Sigmoid colon (tissue), 6 donors: ENCODE measurements at regions not wholly inside any gene's neighbourhood (a gene's known extent, or its start where the extent isn't known, plus 50 kb on each side); places are given as distances from the start of the nearest gene placed in this dataset.

Experiments
- DNase-seq: peaks from one replicate; pipeline ENCODE4 v3.0.0-alpha.2; 2019
- H3K27ac ChIP-seq, 4 donors: fragments of 200-600 bp; sonication (generic); one replicate each; pipeline ENCODE4 v1.5.1; 2016 to 2019; ENCODE audit warnings: mild to moderate bottlenecking in 1 of 4
- H3K27me3 ChIP-seq, 3 donors: fragments of 200-600 bp; sonication (generic); one replicate each; pipeline ENCODE4 v1.5.1; 2019; ENCODE audit warnings: mild to moderate bottlenecking in 1 of 3
- H3K36me3 ChIP-seq, 4 donors: fragments of 200-600 bp; sonication (generic); one replicate each; pipeline ENCODE4 v1.5.1; 2016 to 2019
- H3K4me1 ChIP-seq, 4 donors: fragments of 200-600 bp; sonication (generic); one replicate each; pipeline ENCODE4 v1.5.1; 2017 to 2019
- H3K4me3 ChIP-seq, 4 donors: fragments of 200-600 bp; sonication (generic); one replicate each; pipeline ENCODE4 v1.5.1; 2017 to 2019; ENCODE audit warnings: mild to moderate bottlenecking in 2 of 4, moderate library complexity in 1 of 4
- H3K9me3 ChIP-seq, 4 donors: fragments of 200-600 bp in 3 of 4; sonication (generic) in 3 of 4; one replicate each; pipeline versions ENCODE4 v1.5.1 to v1.6.1; 2013 to 2019
- CTCF ChIP-seq, 4 experiments: fragments of 450-650 bp in 3 of 4; fragments of 200-600 bp in 1 of 4; IDR thresholded peaks; one replicate each; pipeline ENCODE4 v1.5.1; 2016 to 2019; ENCODE audit warnings: antibody characterized with exemption in 4 of 4, mild to moderate bottlenecking in 3 of 4, moderate library complexity in 2 of 4
- EP300 ChIP-seq, 4 donors: sonication (generic); formaldehyde crosslinking; IDR thresholded peaks; one replicate each; pipeline ENCODE4 v1.6.1; 2017; ENCODE audit warnings: antibody characterized with exemption in 4 of 4
- POLR2A ChIP-seq, 2 donors: fragments of 450-650 bp; IDR thresholded peaks; one replicate each; pipeline ENCODE4 v1.6.1; 2016; ENCODE audit warnings: antibody characterized with exemption in 2 of 2, mild to moderate bottlenecking in 2 of 2, moderate library complexity in 2 of 2
- POLR2AphosphoS5 ChIP-seq, 4 donors: sonication (generic); formaldehyde crosslinking; IDR thresholded peaks; one replicate each; pipeline ENCODE4 v1.6.1; 2017; ENCODE audit warnings: antibody characterized with exemption in 4 of 4
- WGBS, 2 donors: extraction: QIAGEN DNeasy Blood & Tissue Kit; methylation state at CpG; one replicate each; pipeline ENCODE4 v1.1.7; 2013; 5-methylcytosine and 5-hydroxymethylcytosine counted together
- intact Hi-C: fragments of 100-400 bp; cut with DNase I; formaldehyde crosslinking; loops from one replicate; pipeline ENCODE4 v1.15.1; 2023
- donor health status: healthy with polysubstance abuse.
- donor health status: healthy.

- Histone ChIP-seq H3K27me3 (no peaks in the 10 kb centered on the region), H3K27ac (no peak overlapping the region), H3K4me1 (no peaks in the 10 kb centered on the region), H3K9me3 (no peaks in the 10 kb centered on the region), H3K4me3 (no peak overlapping the region), H3K36me3 (no peaks in the 10 kb centered on the region)
- intact Hi-C loops, result no loop called here
- TF ChIP-seq EP300 (IDR thresholded peaks at IDR 0.05) (no peak), POLR2AphosphoS5 (IDR thresholded peaks at IDR 0.05) (no peak), CTCF (IDR thresholded peaks at IDR 0.05) (no peak), POLR2A (IDR thresholded peaks at IDR 0.05) (no peak)
- DNase-seq, result no peak
- 51 to 70% methylated on average over 3 of the region's 3 CpGs for WGBS, 2 donors
Observed at GRCh38 chr7:125375942-125376341, 446.3 kb upstream of the POT1 start.

- Histone ChIP-seq H3K4me3 (no peak overlapping the region), H3K27ac (no peak overlapping the region), H3K4me1 (no peaks in the 10 kb centered on the region), H3K27me3 (no peaks in the 10 kb centered on the region), H3K36me3 (no peaks in the 10 kb centered on the region), H3K9me3 (no peaks in the 10 kb centered on the region)
- no peak for DNase-seq
- TF ChIP-seq CTCF (IDR thresholded peaks at IDR 0.05), result no peak
- 50 to 73% methylated on average over 2 of the region's 2 CpGs for WGBS, 2 donors
- intact Hi-C loops, result no loop called here
Observed at GRCh38 chr7:125370502-125370901, 440.9 kb upstream of the POT1 start.

GRCh38 chr7:125363873-125364272, 434.2 kb upstream of the POT1 start:
- TF ChIP-seq EP300 (IDR thresholded peaks at IDR 0.05), result no peak
- no peak for TF ChIP-seq POLR2AphosphoS5 (IDR thresholded peaks at IDR 0.05)
- no peak for TF ChIP-seq POLR2A (IDR thresholded peaks at IDR 0.05)
- no peak for TF ChIP-seq CTCF (IDR thresholded peaks at IDR 0.05)
- no peaks in the 10 kb centered on the region for H3K27me3 ChIP-seq
- H3K4me1 ChIP-seq, result no peaks in the 10 kb centered on the region
- intact Hi-C loops, result no loop called here
- DNase-seq, result no peak
- H3K36me3 ChIP-seq, result no peaks in the 10 kb centered on the region
- H3K27ac ChIP-seq, result no peak overlapping the region
- peaks cover 0 to 2% (median under 1%) of the 10 kb centered on the region in 4 donors for H3K9me3 ChIP-seq
- WGBS, 2 donors, result 63 to 71% methylated on average over 4 of the region's 4 CpGs
- H3K4me3 ChIP-seq, result no peak overlapping the region

- Histone ChIP-seq H3K36me3 (no peaks in the 10 kb centered on the region), H3K4me1 (no peaks in the 10 kb centered on the region), H3K4me3 (no peak overlapping the region), H3K27me3 (no peaks in the 10 kb centered on the region), H3K27ac (no peak overlapping the region), H3K9me3 (peaks cover 0 to 2% (median under 1%) of the 10 kb centered on the region in 4 donors)
- intact Hi-C loops, result no loop called here
- no peak for TF ChIP-seq POLR2AphosphoS5 (IDR thresholded peaks at IDR 0.05)
- TF ChIP-seq POLR2A (IDR thresholded peaks at IDR 0.05), result no peak
- TF ChIP-seq CTCF (IDR thresholded peaks at IDR 0.05), result no peak
- TF ChIP-seq EP300 (IDR thresholded peaks at IDR 0.05), result no peak
- 43 to 64% methylated on average over 3 of the region's 3 CpGs for WGBS, 2 donors
- DNase-seq, result no peak
Observed at GRCh38 chr7:125358551-125359167, 429.0 kb upstream of the POT1 start.
